Activated B cell treated with CpG ODN at 0.5 μM for 24 hours (primary cell): ENCODE measurements at regions not wholly inside any gene's neighbourhood (a gene's known extent, or its start where the extent isn't known, plus 50 kb on each side); places are given as distances from the start of the nearest gene placed in this dataset.

Source experiments
- ATAC-seq: fragments of 200-7000 bp; cut with Tn5 transposase; one replicate; pipeline ENCODE4 v1.10.0; 2021; ENCODE audit warnings: low read depth, mild to moderate bottlenecking, moderate library complexity
- CTCF ChIA-PET: fragments of 350-600 bp; sonication (Branson Sonifier 250); formaldehyde crosslinking; loops from one replicate; lab custom pipeline; 2021; ENCODE audit warnings: antibody characterized with exemption; lab: Charles Lee
- POLR2A ChIA-PET: fragments of 350-600 bp; sonication (Branson Sonifier 250); formaldehyde crosslinking; loops from one replicate; lab custom pipeline; 2021; ENCODE audit warnings: antibody characterized with exemption; lab: Charles Lee
- DNase-seq: peaks from one replicate; pipeline ENCODE4 v3.0.0; 2022
- H3K27ac Mint-ChIP-seq: one replicate; pipeline ENCODE4 v1.8.0; 2020; ENCODE audit warnings: mixed read lengths
- H3K27me3 Mint-ChIP-seq: one replicate; pipeline ENCODE4 v1.8.0; 2021; ENCODE audit warnings: mixed read lengths
- H3K36me3 Mint-ChIP-seq: one replicate; pipeline ENCODE4 v1.8.0; 2021; ENCODE audit warnings: low read depth, mixed read lengths
- H3K4me1 Mint-ChIP-seq: one replicate; pipeline ENCODE4 v1.8.0; 2021; ENCODE audit warnings: mixed read lengths
- H3K4me3 Mint-ChIP-seq: one replicate; pipeline ENCODE4 v1.8.0; 2020; ENCODE audit warnings: mild to moderate bottlenecking, mixed read lengths
- H3K9me3 Mint-ChIP-seq: one replicate; pipeline ENCODE4 v1.8.0; 2020; ENCODE audit warnings: mixed read lengths
- CTCF ChIP-seq: fragments of 200-600 bp; IDR thresholded peaks from one replicate; pipeline ENCODE4 v1.8.0; 2022; ENCODE audit warnings: antibody characterized with exemption, mild to moderate bottlenecking
- intact Hi-C: fragments of 100-400 bp; cut with micrococcal nuclease; formaldehyde crosslinking; loops from one replicate; pipeline ENCODE4 v1.15.1; 2024

GRCh38 chr5:107808671-107809137 lies 138.0 kb upstream of the EFNA5 start:
- intact Hi-C loops = no loop called here
- ATAC-seq = no peak

GRCh38 chr5:107807431-107807830 lies 136.7 kb upstream of the EFNA5 start:
- Mint-ChIP-seq H3K4me1 (no peaks in the 10 kb centered on the region), H3K27me3 (no peaks in the 10 kb centered on the region), H3K9me3 (no peaks in the 10 kb centered on the region), H3K27ac (no peak overlapping the region), H3K36me3 (no peaks in the 10 kb centered on the region), H3K4me3 (no peak overlapping the region)
- TF ChIP-seq CTCF = no peak
- ChIA-PET POLR2A (no interaction called here), CTCF (no interaction called here)
- intact Hi-C loops = no loop called here
- DNase-seq = no peak
- no peak for ATAC-seq

More at GRCh38 chr5:107808671-107809137, 138.0 kb upstream of the EFNA5 start:
- Mint-ChIP-seq H3K36me3 (no peaks in the 10 kb centered on the region), H3K9me3 (no peaks in the 10 kb centered on the region), H3K27ac (no peak overlapping the region), H3K27me3 (no peaks in the 10 kb centered on the region), H3K4me1 (no peaks in the 10 kb centered on the region), H3K4me3 (no peak overlapping the region)
- DNase-seq = no peak
- no peak for TF ChIP-seq CTCF
- POLR2A ChIA-PET = no interaction called here
- CTCF ChIA-PET = no interaction called here

- H3K27ac Mint-ChIP-seq = no peak overlapping the region
- no peaks in the 10 kb centered on the region for H3K27me3 Mint-ChIP-seq
- ChIA-PET CTCF (no interaction called here), POLR2A (no interaction called here)
- intact Hi-C loops = no loop called here
- no peaks in the 10 kb centered on the region for H3K4me1 Mint-ChIP-seq
- ATAC-seq (no peak), DNase-seq (no peak)
- H3K36me3 Mint-ChIP-seq = no peaks in the 10 kb centered on the region
- H3K9me3 Mint-ChIP-seq = no peaks in the 10 kb centered on the region
- H3K4me3 Mint-ChIP-seq = no peak overlapping the region
- no peak for TF ChIP-seq CTCF
These were observed 136.0 kb upstream of the EFNA5 start for GRCh38 chr5:107806705-107807104.

GRCh38 chr5:107806271-107806670 lies 135.5 kb upstream of the EFNA5 start:
- no peaks in the 10 kb centered on the region for H3K9me3 Mint-ChIP-seq

DNA sequence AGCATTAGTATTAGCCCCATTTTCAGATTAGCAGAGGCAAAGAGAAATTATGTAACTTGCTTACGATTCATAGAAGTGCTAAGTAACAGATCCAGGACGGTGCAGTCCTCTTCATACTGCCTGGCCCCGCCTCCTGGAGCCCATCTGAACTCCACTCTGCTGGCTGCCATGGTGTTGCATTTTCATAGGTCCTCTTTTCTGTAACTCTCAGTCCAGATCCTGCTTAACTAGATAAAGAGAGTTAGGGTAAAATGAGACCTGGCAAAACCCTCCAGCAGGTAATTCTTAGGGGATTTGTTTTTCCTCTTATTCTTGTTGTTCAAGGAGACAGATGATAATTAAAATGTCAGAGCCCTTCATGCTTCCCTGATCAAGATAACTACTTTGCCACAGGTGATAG lies 135.1 kb upstream of the EFNA5 start:
- TF ChIP-seq CTCF = no peak
- H3K27ac Mint-ChIP-seq = no peak overlapping the region
- no peak for ATAC-seq
- no peaks in the 10 kb centered on the region for H3K27me3 Mint-ChIP-seq
- H3K4me1 Mint-ChIP-seq = no peaks in the 10 kb centered on the region
- intact Hi-C loops = no loop called here
- no peaks in the 10 kb centered on the region for H3K36me3 Mint-ChIP-seq
- CTCF ChIA-PET = no interaction called here
- POLR2A ChIA-PET = no interaction called here
- no peak overlapping the region for H3K4me3 Mint-ChIP-seq
- DNase-seq = no peak
- no peaks in the 10 kb centered on the region for H3K9me3 Mint-ChIP-seq

More at GRCh38 chr5:107806271-107806670, 135.5 kb upstream of the EFNA5 start:
- no peak for DNase-seq
- ATAC-seq = no peak
- Mint-ChIP-seq H3K36me3 (no peaks in the 10 kb centered on the region), H3K27ac (no peak overlapping the region), H3K4me3 (no peak overlapping the region), H3K4me1 (no peaks in the 10 kb centered on the region), H3K27me3 (no peaks in the 10 kb centered on the region)
- no peak for TF ChIP-seq CTCF
- POLR2A ChIA-PET = no interaction called here
- intact Hi-C loops = no loop called here
- CTCF ChIA-PET = no interaction called here
